ENCODE measurements at regions not wholly inside any gene's neighbourhood (a gene's known extent, or its start where the extent isn't known, plus 50 kb on each side); places are given as distances from the start of the nearest gene placed in this dataset.

DNA sequence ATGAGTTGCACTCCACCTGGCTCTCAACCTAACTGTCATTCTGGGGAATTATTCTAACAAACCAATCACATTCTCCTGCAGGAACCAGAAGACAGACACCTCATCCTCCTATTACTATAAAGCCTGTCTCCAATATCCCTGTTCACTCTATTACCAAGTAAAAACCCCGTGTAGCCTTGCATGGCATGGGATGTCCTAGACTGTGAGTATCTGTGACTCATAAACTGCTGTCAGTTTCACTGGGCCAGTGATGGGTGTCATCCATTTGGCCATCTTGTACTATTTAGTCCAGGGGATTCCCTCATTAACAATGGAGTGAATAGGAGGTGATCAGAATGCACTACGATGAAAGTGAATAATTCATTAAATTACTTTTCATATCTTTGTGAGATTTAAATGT, 608.7 kb downstream of the DNAJB9 start:
- WGBS (ENCODE audit: insufficient coverage, insufficient replicate concordance, low lambda C conversion rate, missing lambda C conversion rate): 18% methylated on average over 2 of the region's 2 CpGs
- no peaks in the 10 kb centered on the region for H3K27me3 ChIP-seq (replicated peaks in 1 of 2; ENCODE audit: control insufficient read depth in 2 of 2, insufficient read depth in 2 of 2, low read length in 1 of 2)
- TF ChIP-seq SMARCA5 (IDR thresholded peaks at IDR 0.05) (no peak), SREBF1 (IDR thresholded peaks at IDR 0.05; ENCODE audit: low read length) (no peak), MTA3 (IDR thresholded peaks at IDR 0.05; ENCODE audit: borderline replicate concordance, low read length) (no peak), CREM (IDR thresholded peaks at IDR 0.05; ENCODE audit: low read depth) (no peak), IKZF2 (IDR thresholded peaks at IDR 0.05) (no peak), MXI1 (IDR thresholded peaks at IDR 0.05; ENCODE audit: low read depth, low read length) (no peak), NRF1 (conservative IDR thresholded peaks at IDR 0.05; ENCODE audit: low read depth, low read length) (no peak), ZNF384 (IDR thresholded peaks at IDR 0.05; ENCODE audit: borderline replicate concordance, low read depth, low read length) (no peak), SUZ12 (IDR thresholded peaks at IDR 0.05; ENCODE audit: unreplicated experiment) (no peak), HDAC6 (IDR thresholded peaks at IDR 0.05; ENCODE audit: unreplicated experiment) (no peak), EED (IDR thresholded peaks at IDR 0.05; ENCODE audit: low read depth) (no peak), SIN3A (IDR thresholded peaks at IDR 0.05; ENCODE audit: low read depth, low read length) (no peak), STAT1 (conservative IDR thresholded peaks at IDR 0.05) (no peak), YY1 (IDR thresholded peaks at IDR 0.05; ENCODE audit: low read depth, low read length) (no peak), KLF5 (IDR thresholded peaks at IDR 0.05; ENCODE audit: partially characterized antibody) (no peak)
- TF ChIP-seq, protein P1, sequence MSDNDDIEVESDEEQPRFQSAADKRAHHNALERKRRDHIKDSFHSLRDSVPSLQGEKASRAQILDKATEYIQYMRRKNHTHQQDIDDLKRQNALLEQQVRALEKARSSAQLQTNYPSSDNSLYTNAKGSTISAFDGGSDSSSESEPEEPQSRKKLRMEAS (IDR thresholded peaks at IDR 0.05; ENCODE audit: low read depth, low read length): no peak
- TF ChIP-seq, protein P2, sequence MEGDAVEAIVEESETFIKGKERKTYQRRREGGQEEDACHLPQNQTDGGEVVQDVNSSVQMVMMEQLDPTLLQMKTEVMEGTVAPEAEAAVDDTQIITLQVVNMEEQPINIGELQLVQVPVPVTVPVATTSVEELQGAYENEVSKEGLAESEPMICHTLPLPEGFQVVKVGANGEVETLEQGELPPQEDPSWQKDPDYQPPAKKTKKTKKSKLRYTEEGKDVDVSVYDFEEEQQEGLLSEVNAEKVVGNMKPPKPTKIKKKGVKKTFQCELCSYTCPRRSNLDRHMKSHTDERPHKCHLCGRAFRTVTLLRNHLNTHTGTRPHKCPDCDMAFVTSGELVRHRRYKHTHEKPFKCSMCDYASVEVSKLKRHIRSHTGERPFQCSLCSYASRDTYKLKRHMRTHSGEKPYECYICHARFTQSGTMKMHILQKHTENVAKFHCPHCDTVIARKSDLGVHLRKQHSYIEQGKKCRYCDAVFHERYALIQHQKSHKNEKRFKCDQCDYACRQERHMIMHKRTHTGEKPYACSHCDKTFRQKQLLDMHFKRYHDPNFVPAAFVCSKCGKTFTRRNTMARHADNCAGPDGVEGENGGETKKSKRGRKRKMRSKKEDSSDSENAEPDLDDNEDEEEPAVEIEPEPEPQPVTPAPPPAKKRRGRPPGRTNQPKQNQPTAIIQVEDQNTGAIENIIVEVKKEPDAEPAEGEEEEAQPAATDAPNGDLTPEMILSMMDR (IDR thresholded peaks at IDR 0.05 in 2 of 3, conservative IDR thresholded peaks at IDR 0.05 in 1 of 3; ENCODE audit: control insufficient read depth in 2 of 3, extremely low read depth in 1 of 3, insufficient read depth in 1 of 3, low read depth in 3 of 3, low read length in 3 of 3): no peak
- TF ChIP-seq, protein P3, sequence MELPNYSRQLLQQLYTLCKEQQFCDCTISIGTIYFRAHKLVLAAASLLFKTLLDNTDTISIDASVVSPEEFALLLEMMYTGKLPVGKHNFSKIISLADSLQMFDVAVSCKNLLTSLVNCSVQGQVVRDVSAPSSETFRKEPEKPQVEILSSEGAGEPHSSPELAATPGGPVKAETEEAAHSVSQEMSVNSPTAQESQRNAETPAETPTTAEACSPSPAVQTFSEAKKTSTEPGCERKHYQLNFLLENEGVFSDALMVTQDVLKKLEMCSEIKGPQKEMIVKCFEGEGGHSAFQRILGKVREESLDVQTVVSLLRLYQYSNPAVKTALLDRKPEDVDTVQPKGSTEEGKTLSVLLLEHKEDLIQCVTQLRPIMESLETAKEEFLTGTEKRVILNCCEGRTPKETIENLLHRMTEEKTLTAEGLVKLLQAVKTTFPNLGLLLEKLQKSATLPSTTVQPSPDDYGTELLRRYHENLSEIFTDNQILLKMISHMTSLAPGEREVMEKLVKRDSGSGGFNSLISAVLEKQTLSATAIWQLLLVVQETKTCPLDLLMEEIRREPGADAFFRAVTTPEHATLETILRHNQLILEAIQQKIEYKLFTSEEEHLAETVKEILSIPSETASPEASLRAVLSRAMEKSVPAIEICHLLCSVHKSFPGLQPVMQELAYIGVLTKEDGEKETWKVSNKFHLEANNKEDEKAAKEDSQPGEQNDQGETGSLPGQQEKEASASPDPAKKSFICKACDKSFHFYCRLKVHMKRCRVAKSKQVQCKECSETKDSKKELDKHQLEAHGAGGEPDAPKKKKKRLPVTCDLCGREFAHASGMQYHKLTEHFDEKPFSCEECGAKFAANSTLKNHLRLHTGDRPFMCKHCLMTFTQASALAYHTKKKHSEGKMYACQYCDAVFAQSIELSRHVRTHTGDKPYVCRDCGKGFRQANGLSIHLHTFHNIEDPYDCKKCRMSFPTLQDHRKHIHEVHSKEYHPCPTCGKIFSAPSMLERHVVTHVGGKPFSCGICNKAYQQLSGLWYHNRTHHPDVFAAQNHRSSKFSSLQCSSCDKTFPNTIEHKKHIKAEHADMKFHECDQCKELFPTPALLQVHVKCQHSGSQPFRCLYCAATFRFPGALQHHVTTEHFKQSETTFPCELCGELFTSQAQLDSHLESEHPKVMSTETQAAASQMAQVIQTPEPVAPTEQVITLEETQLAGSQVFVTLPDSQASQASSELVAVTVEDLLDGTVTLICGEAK (IDR thresholded peaks at IDR 0.05; ENCODE audit: borderline replicate concordance): no peak
- TF ChIP-seq, protein P4, sequence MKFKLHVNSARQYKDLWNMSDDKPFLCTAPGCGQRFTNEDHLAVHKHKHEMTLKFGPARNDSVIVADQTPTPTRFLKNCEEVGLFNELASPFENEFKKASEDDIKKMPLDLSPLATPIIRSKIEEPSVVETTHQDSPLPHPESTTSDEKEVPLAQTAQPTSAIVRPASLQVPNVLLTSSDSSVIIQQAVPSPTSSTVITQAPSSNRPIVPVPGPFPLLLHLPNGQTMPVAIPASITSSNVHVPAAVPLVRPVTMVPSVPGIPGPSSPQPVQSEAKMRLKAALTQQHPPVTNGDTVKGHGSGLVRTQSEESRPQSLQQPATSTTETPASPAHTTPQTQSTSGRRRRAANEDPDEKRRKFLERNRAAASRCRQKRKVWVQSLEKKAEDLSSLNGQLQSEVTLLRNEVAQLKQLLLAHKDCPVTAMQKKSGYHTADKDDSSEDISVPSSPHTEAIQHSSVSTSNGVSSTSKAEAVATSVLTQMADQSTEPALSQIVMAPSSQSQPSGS (IDR thresholded peaks at IDR 0.05; ENCODE audit: low read length): no peak

More for the DNA sequence above, 608.7 kb downstream of the DNAJB9 start:
- Histone ChIP-seq H3K27ac (ENCODE audit: control insufficient read depth, insufficient read depth) (no peak overlapping the region), H3K4me2 (ENCODE audit: control insufficient read depth, insufficient read depth) (no peak overlapping the region), H3K36me3 (ENCODE audit: control insufficient read depth in 2 of 2, insufficient read depth in 2 of 2, low read length in 1 of 2) (no peaks in the 10 kb centered on the region), H3K9ac (ENCODE audit: control insufficient read depth, insufficient read depth, low read length) (no peak overlapping the region), H3K4me1 (ENCODE audit: control insufficient read depth, insufficient read depth, low read length) (no peaks in the 10 kb centered on the region), H2AFZ (ENCODE audit: control insufficient read depth, low read depth, low read length) (no peak overlapping the region), H3K4me3 (no peak overlapping the region), H3K79me2 (ENCODE audit: control insufficient read depth, insufficient read depth, low read length) (no peaks in the 10 kb centered on the region), H4K20me1 (ENCODE audit: control insufficient read depth, insufficient read depth) (no peaks in the 10 kb centered on the region), H3K9me3 (replicated peaks; ENCODE audit: control insufficient read depth, insufficient read depth, low read length) (no peaks in the 10 kb centered on the region)
- in situ Hi-C loops (cut with MboI): no loop called here
- intact Hi-C loops (cut with micrococcal nuclease; ENCODE audit: unreplicated experiment): loop anchor here (10.0 kb wide), 1 partner anchor 84 kb away; no protein-coding TSS in a partner anchor
- ChIA-PET SMC1A (ENCODE audit: uncharacterized antibody, unreplicated experiment) (interaction anchor here (1.6 kb wide), 1 partner anchor 20 kb away, joined by 4 read pairs; no protein-coding TSS in a partner anchor), RAD21 (ENCODE audit: unreplicated experiment) (no interaction called here), CTCF (no interaction called here), POLR2A (no interaction called here)
- BruUV-seq (replicated peaks): no TSS peak
- no peak for DNase-seq (ENCODE audit: low read depth, low spot score)
- no peak for FAIRE-seq
- no peak for ATAC-seq
